WTC11 (cell line): ENCODE measurements at regions not wholly inside any gene's neighbourhood (a gene's known extent, or its start where the extent isn't known, plus 50 kb on each side); places are given as distances from the start of the nearest gene placed in this dataset.

Experiments used
- AFF4 ChIP-seq: sonication (generic); formaldehyde crosslinking; IDR thresholded peaks from 2 replicates; pipeline ENCODE4 v1.8.1; 2023; ENCODE audit warnings: mild to moderate bottlenecking, missing genetic modification reagents, borderline replicate concordance
- ATF2 ChIP-seq: sonication (generic); formaldehyde crosslinking; IDR thresholded peaks from 2 replicates; pipeline ENCODE4 v1.8.1; 2022; ENCODE audit warnings: low read depth, missing genetic modification reagents, borderline replicate concordance
- CTCF ChIP-seq: fragments of 200-600 bp; IDR thresholded peaks from 2 replicates; pipeline ENCODE4 v1.8.0; 2022; ENCODE audit warnings: antibody characterized with exemption
- EMX1 ChIP-seq: fragments of 250-450 bp; sonication (Bioruptor Pico); IDR thresholded peaks from 2 replicates; pipeline ENCODE4 v1.8.0; 2021; ENCODE audit warnings: mild to moderate bottlenecking
- ESRRA ChIP-seq: sonication (generic); formaldehyde crosslinking; IDR thresholded peaks from 2 replicates; pipeline ENCODE4 v1.8.1; 2022; ENCODE audit warnings: mild to moderate bottlenecking, missing genetic modification reagents, borderline replicate concordance
- MAX ChIP-seq: sonication (generic); formaldehyde crosslinking; IDR thresholded peaks from 2 replicates; pipeline ENCODE4 v1.8.0; 2022; ENCODE audit warnings: mild to moderate bottlenecking, missing genetic modification reagents
- MLX ChIP-seq: sonication (generic); formaldehyde crosslinking; IDR thresholded peaks from 2 replicates; pipeline ENCODE4 v1.8.1; 2023; ENCODE audit warnings: mild to moderate bottlenecking, missing genetic modification reagents, moderate library complexity
- NFYB ChIP-seq: sonication (generic); formaldehyde crosslinking; conservative IDR thresholded peaks from 2 replicates; pipeline ENCODE4 v1.8.0; 2022; ENCODE audit warnings: low read depth, missing genetic modification reagents
- NR1H2 ChIP-seq: sonication (generic); formaldehyde crosslinking; IDR thresholded peaks from 2 replicates; pipeline ENCODE4 v1.9.0; 2021; ENCODE audit warnings: mild to moderate bottlenecking, moderate library complexity, missing genetic modification reagents
- OVOL2 ChIP-seq: fragments of 250-450 bp; sonication (Bioruptor Pico); IDR thresholded peaks from 2 replicates; pipeline ENCODE4 v1.9.0; 2021; ENCODE audit warnings: mild to moderate bottlenecking, borderline replicate concordance
- TEAD1 ChIP-seq: sonication (generic); formaldehyde crosslinking; IDR thresholded peaks from 2 replicates; pipeline ENCODE4 v1.8.0; 2022; ENCODE audit warnings: mild to moderate bottlenecking, missing genetic modification reagents
- USF2 ChIP-seq: sonication (generic); formaldehyde crosslinking; IDR thresholded peaks from 2 replicates; pipeline ENCODE4 v1.8.1; 2023; ENCODE audit warnings: mild to moderate bottlenecking, missing genetic modification reagents, moderate library complexity
- ZNF263 ChIP-seq: sonication (generic); formaldehyde crosslinking; IDR thresholded peaks from 2 replicates; pipeline ENCODE4 v1.8.1; 2022; ENCODE audit warnings: low read depth, mild to moderate bottlenecking, moderate library complexity, missing genetic modification reagents

GRCh38 chr4:188704288-188704687 lies 565.0 kb downstream of the TRIML1 start:
- no peak for TF ChIP-seq MAX (CRISPR knock-in tag)
- no peak for TF ChIP-seq CTCF
- no peak for TF ChIP-seq USF2
- TF ChIP-seq AFF4 (CRISPR knock-in tag) = no peak
- TF ChIP-seq TEAD1 = no peak
- no peak for TF ChIP-seq NFYB (CRISPR knock-in tag)
- no peak for TF ChIP-seq EMX1 (CRISPR knock-in tag)
- TF ChIP-seq ZNF263 = no peak
- TF ChIP-seq NR1H2 = no peak
- TF ChIP-seq MLX (CRISPR knock-in tag) = no peak
- TF ChIP-seq OVOL2 (CRISPR knock-in tag) = no peak
- TF ChIP-seq ESRRA = no peak
- no peak for TF ChIP-seq ATF2 (CRISPR knock-in tag)
